ENCODE measurements at regions not wholly inside any gene's neighbourhood (a gene's known extent, or its start where the extent isn't known, plus 50 kb on each side); places are given as distances from the start of the nearest gene placed in this dataset.

GRCh38 chr2:41828052-41828643, 219.7 kb upstream of the PKDCC start:
- DNase-seq = no peak

GRCh38 chr2:41829052-41829451, 218.8 kb upstream of the PKDCC start:
- DNase-seq = no peak

- DNase-seq = no peak
Observed at GRCh38 chr2:41830600-41830999, 217.2 kb upstream of the PKDCC start.

DNA sequence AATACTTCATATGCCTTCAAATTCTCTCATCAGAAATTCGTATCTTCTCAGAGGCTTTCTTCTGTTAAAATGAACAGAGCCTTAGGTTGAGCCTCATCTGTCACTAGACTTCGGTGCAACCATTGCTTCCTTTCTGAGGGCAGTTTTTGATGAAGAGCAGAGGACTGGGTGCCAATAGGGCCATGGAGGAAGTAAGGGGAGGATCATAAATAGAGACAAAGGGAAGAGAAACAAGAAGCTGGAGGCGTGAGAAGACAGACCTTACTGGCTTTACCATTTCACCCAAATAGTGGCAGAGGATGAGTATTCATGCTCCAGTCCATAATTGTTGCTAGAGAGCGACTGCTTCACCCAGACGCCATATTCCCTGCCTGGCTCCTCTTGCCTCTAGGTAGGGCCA, 215.6 kb upstream of the PKDCC start:
- DNase-seq = no peak

DNA sequence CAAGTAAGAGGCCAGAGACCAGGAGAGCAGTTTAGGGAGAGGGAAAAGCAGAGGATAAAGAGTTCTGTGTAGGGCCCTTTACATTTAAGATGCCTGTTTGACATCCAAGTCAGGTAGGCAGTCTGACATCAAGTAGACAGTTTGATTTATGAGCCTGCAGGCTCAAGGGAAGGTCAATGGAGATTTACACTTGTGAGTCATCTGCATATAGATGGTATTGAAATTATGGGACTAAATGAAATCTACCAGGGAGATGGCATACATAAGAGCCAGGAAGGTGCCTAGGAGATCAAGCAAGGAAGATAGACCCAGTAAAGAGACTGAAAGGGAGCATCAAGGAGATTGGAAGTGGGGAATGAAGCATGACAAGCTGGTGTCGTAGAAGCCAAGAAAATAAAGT, 212.4 kb upstream of the PKDCC start:
- DNase-seq = no peak

DNA sequence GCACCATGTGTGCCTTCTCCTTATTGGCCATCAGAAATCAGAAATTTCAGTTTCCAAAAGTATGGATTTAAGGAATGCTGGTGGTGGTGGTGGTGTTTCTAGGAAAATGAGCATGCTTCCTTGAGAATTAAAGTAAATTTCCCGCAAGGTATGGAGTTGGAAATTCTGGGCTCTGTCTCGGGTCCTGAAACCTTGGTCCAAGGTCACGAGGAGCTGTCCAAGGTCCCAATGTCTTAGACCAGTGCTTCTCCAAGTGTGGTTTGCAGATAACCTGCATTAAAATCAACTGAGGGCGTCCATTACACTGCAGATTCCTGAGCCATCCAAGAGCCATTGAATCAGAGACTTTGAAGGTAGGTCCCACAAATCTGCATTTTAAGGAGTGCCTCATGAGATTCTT, 210.9 kb upstream of the PKDCC start:
- DNase-seq = no peak

DNA sequence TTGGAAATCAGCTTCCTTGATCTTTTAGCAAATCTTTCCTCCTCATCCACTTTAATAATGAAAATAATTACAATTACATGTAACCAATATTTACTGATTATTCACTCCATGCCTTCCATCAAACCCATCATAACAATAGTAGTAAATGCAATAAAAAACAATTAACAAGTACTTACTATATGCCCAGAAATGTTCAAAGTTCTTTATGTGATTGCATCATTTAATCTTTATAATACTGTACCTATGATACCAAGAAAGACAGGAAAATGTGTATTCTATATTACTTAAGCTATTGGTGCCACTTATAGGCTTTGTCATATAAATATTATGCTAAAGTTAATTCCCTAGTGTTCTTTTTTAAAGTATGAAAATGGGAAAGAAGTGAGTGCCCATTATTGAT, 210.2 kb upstream of the PKDCC start:
- no peak for DNase-seq

DNA sequence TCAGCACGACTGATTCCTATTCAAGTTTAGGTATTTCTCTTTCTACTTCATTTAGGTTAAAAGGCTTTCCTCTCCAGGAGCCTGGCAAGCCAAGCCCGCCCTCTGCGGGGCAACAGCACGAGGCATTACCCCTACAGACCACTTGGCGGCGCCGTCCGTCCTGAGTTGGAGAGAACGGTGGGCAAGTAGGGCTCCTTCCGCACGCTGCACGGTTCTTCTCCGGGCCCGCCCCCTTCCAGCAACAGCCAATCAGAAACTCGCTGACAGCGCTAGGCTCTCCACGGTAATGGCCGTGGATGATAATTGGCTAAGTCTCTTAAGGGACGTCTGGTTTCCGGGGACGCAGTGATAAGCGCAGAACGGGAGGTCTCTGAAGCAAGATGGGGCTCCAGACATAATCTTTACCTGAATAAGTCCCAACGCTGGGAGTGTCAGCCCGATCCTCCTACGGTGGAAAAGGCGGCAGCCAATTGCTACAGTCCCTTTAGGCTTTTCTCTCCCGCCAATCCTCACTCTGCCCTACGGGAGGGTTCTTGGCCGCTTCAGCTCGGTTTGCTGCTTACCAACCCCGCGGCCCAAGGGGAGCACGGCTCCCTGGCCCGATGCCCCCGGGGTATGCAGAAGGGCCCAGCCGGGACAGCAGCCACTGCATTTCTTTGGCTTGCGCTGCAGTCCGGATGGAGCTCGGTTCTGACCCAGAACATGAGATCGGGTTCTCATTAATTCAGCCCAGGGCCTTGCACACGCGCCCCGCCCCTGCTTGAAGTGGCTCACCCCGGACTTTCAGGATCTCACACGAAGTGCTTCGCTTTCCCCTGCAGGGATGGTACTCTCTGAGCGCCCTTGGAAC, 206.9 kb upstream of the PKDCC start:
- DNase-seq = peak; percentile 97

DNA sequence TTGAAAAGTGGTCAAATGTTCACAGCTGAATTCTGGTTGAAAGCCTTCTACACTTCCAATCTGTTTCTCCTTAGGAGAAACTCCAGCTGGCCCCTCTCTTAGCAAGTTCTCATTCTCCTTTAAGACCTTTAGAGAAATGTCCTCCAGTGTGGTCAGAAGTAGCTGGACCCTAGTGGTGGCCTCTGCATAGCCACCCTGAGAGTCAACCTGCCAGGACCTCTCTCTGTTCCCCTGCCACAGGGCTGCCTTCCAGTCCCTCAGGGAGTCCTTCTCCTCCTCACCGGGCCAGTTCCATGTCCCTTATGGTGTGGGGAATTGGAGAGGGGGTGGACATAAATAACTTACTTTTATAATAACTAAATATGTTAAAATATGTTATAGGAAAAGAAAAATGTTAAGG, 200.9 kb upstream of the PKDCC start:
- DNase-seq = no peak

DNA sequence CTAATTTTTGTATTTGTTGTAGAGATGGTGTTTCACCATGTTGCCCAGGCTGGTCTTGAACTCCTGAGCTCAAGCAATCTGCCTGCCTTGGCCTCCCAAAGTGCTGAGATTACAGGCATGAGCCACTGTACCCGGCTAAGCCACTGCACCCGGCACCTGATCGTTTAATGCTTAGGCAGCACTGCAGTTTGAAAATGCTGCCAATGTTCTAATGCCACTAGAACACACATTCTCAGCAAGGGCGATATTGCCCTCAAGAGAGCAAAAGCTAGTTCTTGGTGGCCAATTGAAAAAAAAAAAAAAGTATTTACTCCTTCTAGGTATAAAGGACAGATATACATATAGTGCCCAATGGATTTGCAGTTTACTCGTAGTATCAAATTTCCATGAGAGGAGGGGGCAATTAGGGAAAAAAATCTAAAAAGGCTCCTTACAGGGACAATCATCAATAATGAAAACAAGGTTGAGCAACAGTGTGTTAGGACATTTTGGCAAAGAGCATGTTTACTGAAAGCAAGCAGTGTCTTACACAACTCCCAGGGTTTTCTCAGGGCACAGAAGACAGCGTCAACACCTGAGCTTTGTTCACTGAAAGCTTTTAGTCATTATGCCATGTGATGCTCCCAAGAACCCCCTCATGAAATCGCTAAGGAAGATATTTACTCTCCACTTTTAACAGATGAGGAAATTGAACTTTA, 199.9 kb upstream of the PKDCC start:
- DNase-seq = no peak

DNA sequence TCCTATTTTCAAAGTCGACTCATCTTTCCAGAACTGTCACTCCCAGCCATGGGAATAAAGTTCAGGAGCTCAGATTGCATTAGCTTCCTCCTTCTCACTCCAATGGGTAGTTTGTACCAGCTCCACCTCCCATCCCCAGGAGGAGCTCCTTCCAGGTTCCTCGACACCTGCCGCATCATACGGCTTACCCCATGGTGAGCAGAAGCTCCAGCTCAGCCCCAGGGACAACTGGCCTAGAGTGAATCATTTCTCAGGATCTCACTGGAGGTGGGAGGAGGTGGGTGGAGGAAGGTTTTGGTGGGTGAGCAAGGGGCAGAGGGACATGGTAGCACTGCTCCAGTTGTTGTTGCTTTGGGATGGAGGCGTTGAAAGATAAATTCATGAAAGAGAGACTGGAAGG, 196.3 kb upstream of the PKDCC start:
- DNase-seq = no peak

GRCh38 chr2:41853427-41854191, 194.2 kb upstream of the PKDCC start:
- DNase-seq = peak; percentile 55

- DNase-seq = no peak
Observed at GRCh38 chr2:41854227-41854626, 193.6 kb upstream of the PKDCC start.

DNA sequence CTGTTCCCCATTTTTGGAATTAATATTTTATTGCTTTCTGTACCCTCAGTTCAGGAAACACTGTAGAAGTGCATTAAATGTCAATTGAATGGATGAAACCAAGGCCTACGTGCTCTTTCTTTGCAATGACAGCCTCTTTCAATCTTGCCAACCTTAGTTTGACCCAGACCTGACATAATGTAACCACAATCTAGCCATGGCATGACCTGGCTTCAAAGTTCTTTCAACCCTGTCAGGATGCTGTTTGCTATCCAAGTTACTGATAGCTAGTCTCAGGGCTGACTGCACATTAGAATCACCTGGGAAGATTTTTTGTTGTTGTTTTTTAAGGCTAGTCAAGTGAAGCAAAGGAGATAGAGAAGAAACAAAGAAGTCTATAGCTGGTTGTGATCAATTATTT, 190.9 kb upstream of the PKDCC start:
- DNase-seq = no peak

- DNase-seq = no peak
Observed at GRCh38 chr2:41859615-41860514, 188.0 kb upstream of the PKDCC start.

DNA sequence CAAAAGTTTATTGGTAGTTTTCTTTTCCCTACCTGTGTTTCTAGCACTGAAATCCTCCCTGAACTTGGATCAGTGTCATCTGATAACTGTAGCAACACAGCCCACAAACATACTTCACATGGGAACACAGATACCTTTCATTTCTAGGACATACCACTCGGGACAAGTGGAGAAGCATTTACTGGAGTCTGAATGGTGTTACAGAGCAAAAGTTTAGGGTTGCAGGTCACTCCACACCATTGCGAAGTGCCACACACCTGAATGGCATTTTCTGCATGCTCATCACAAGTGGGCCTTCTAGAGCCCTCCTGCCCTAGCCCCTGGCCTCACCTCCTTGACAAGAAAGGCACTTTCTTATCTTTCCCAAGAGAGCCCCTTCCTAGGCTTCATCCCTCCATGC, 184.8 kb upstream of the PKDCC start:
- DNase-seq = no peak

DNA sequence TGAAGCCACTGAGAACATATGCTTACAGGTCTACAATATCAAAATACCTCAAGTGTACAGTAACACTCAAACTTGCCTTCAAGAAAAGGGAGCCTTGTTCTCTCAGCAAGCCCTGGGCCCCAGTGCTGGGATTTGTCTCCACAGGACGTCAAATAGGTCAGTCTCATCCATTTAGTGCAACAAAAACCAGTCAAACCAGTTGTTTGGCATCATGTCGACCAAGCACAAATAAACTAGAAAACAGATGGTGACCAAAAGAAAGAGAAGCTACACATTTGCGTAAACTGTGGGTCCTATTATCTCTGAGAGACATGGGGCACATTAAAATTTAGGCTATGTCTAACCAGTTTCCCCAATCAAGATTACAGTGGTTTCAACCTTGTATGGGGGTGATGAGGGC, 182.6 kb upstream of the PKDCC start:
- DNase-seq = no peak

DNA sequence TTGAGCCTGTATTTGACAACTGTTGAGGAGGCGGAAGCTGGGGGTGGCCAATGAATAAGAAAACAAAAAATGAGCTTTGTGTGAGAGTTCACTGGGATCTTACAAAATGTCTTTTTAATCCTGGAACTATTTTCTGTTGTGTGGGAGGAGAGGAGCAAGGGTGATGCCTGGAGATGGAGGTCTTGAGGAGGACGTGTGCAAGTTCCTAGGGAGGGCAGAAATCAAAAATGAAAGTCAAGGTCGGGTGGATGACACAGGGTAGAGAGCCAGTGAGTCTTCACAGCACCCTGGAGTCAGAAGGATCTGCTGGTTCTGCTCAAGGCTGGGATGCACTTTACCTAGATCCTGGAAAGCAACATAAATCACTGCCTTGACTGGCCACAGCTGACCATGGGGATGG, 180.3 kb upstream of the PKDCC start:
- DNase-seq = no peak

GRCh38 chr2:41869542-41870264, 178.1 kb upstream of the PKDCC start:
- peak; percentile 63 for DNase-seq

GRCh38 chr2:41870265-41870585, 177.6 kb upstream of the PKDCC start:
- DNase-seq = no peak

- no peak for DNase-seq
Observed at GRCh38 chr2:41871080-41871479, 176.7 kb upstream of the PKDCC start.

DNA sequence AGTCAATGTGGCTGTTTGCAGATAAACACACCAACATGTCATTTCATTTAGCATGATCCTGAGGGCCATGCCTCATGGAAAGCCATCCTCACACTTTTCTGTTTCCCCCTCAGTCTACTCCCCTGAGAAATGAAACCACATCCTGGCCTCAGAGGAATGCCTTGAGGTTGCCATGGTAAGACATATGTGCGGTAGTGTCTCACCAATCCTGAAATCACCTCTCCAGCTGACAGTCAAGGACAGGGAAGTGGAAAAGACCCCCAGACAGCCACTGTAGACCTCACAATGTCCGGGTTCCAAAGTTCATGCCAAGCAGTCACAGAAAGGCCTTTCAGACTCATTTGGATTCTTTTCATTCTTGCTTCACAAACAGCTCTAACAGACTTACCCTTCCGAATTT, 175.2 kb upstream of the PKDCC start:
- DNase-seq = no peak
